ENCODE measurements at regions not wholly inside any gene's neighbourhood (a gene's known extent, or its start where the extent isn't known, plus 50 kb on each side); places are given as distances from the start of the nearest gene placed in this dataset.

DNA sequence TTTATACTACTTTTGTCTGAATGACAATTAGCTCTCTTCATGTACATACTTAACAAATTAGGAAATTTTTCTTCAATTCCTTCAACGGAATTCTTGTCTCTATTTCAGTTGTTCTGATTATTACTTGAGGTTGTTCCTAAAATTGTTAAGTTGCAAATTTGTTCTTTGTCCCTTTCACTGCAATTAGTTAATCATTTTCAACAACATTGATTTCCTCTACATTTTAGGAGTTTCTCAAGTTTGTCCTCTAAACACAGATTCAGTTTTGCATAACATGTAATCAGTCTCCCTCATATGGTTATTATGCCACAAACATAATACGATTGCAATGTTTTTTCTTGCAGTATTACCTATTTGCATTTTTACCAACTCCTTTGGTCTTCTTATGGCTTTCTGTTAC lies 283.5 kb downstream of the SV2B start (continued):
- no peak for TF ChIP-seq IRF3 (IDR thresholded peaks at IDR 0.05; ENCODE audit: low read depth, low read length)
- no peak for TF ChIP-seq SIN3A (IDR thresholded peaks at IDR 0.05; ENCODE audit: borderline replicate concordance, low read depth, low read length)
- no peak for TF ChIP-seq GABPA (IDR thresholded peaks at IDR 0.05; ENCODE audit: low read depth)
- no peak for TF ChIP-seq FOXM1 (IDR thresholded peaks at IDR 0.05; ENCODE audit: low read depth)

DNA sequence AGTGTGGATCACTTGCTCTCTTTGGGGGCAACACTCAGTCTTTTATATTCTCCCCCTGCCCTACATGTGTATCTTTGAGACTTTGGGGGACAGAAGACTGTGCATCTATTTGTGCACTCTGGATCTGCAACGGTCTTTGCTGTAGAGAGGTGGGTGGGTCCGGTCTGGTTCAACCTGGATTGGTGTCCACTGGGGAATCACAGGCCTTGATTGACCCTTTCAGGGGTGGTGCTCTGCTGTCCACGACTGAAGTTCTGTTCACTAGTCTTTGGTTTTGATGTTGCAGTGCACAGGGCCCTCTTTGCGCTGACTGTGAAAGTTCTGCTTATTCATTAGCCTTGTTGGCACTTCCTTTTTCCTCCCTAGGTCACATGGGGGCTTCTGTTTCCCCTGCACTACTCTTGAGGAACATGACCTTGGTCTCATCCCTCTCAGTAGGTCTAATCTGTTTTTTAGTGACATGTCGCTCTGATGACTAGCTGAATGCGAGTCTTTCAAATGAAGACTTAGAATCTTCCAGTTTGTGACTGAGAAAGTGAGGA lies 284.2 kb downstream of the SV2B start:
- Histone ChIP-seq H3K27me3 (ENCODE audit: insufficient read depth) (no peaks in the 10 kb centered on the region), H3K4me1 (ENCODE audit: control insufficient read depth in 1 of 2, insufficient read depth in 2 of 2, low read depth in 1 of 2, low read length in 1 of 2) (peaks cover 0 to 4% of the 10 kb centered on the region in 2 experiments; a peak in 1 of 4 replicates), H3K4me3 (ENCODE audit: low read depth in 2 of 2, low read length in 1 of 2) (no peak overlapping the region), H3K79me2 (ENCODE audit: insufficient read depth) (no peaks in the 10 kb centered on the region), H3K9me2 (no peaks in the 10 kb centered on the region), H3K9me3 (no peaks in the 10 kb centered on the region), H3K36me3 (replicated peaks in 1 of 2; ENCODE audit: control insufficient read depth in 1 of 2, insufficient read depth in 2 of 2, low read length in 1 of 2) (no peaks in the 10 kb centered on the region), H2AFZ (ENCODE audit: low read depth) (no peak overlapping the region), H4K20me1 (ENCODE audit: insufficient read depth) (no peaks in the 10 kb centered on the region), H3K27ac (ENCODE audit: low read depth in 2 of 2, low read length in 1 of 2) (no peak overlapping the region), H3K4me2 (no peak overlapping the region), H3F3A (replicated peaks; ENCODE audit: insufficient read depth) (peaks cover 5% of the 10 kb centered on the region), H3K9ac (no peak overlapping the region)
- POLR2A ChIA-PET, result no interaction called here
- TF ChIP-seq FOSL2 (IDR thresholded peaks at IDR 0.05; ENCODE audit: borderline replicate concordance, low read depth), result no peak
- TF ChIP-seq PBX3 (IDR thresholded peaks at IDR 0.05), result no peak
- no peak for TF ChIP-seq TEAD4 (IDR thresholded peaks at IDR 0.05; ENCODE audit: borderline replicate concordance, insufficient read depth)
- TF ChIP-seq NFIC (IDR thresholded peaks at IDR 0.05; ENCODE audit: borderline replicate concordance), result no peak
- TF ChIP-seq MEF2A (IDR thresholded peaks at IDR 0.05; ENCODE audit: borderline replicate concordance, low read depth), result no peak
- no peak for TF ChIP-seq USF2 (IDR thresholded peaks at IDR 0.05; ENCODE audit: borderline replicate concordance, low read depth, low read length)
- TF ChIP-seq, protein P1, sequence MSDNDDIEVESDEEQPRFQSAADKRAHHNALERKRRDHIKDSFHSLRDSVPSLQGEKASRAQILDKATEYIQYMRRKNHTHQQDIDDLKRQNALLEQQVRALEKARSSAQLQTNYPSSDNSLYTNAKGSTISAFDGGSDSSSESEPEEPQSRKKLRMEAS (IDR thresholded peaks at IDR 0.05; ENCODE audit: low read depth), result no peak
- TF ChIP-seq CTCF (IDR thresholded peaks at IDR 0.05), result no peak
- TF ChIP-seq EZH2phosphoT487 (IDR thresholded peaks at IDR 0.05; ENCODE audit: borderline replicate concordance, low read depth), result no peak
- TF ChIP-seq JUND (IDR thresholded peaks at IDR 0.05), result no peak
- no peak for TF ChIP-seq POLR2AphosphoS5 (IDR thresholded peaks at IDR 0.05; ENCODE audit: low read depth, low read length)
- no peak for TF ChIP-seq USF1 (IDR thresholded peaks at IDR 0.05; ENCODE audit: borderline replicate concordance, low read depth)
- no peak for TF ChIP-seq ZBTB33 (IDR thresholded peaks at IDR 0.05; ENCODE audit: borderline replicate concordance, low read depth)
- WGBS (ENCODE audit: low lambda C conversion rate), result 52% methylated on average over 5 of the region's 6 CpGs
- CTCF ChIA-PET, result no interaction called here
- no peak for DNase-seq
